GM12801 (cell line): ENCODE measurements at regions not wholly inside any gene's neighbourhood (a gene's known extent, or its start where the extent isn't known, plus 50 kb on each side); places are given as distances from the start of the nearest gene placed in this dataset.

Experiments used
- CTCF ChIP-seq: IDR thresholded peaks from one replicate; pipeline ENCODE4 v1.5.1; 2011; ENCODE audit warnings: control low read depth; ENCODE audit not compliant: insufficient read length; ENCODE audit errors: extremely low read depth

- no peak for TF ChIP-seq CTCF
Measured at GRCh38 chr16:9689597-9689996, 492.6 kb downstream of the GRIN2A start.

- no peak for TF ChIP-seq CTCF
Measured at GRCh38 chr16:9695152-9695551, 487.1 kb downstream of the GRIN2A start.
